ENCODE measurements at regions not wholly inside any gene's neighbourhood (a gene's known extent, or its start where the extent isn't known, plus 50 kb on each side); places are given as distances from the start of the nearest gene placed in this dataset.

GRCh38 chr7:115132096-115132495 is 210.2 kb downstream of the MDFIC start:
- TF ChIP-seq POLR2A (IDR thresholded peaks at IDR 0.05) = no peak
- no peak for TF ChIP-seq CTCF (IDR thresholded peaks at IDR 0.05)
